NCI-H1694 treated with DMSO at 0.1 percent for 48 hours (cell line): ENCODE measurements at regions not wholly inside any gene's neighbourhood (a gene's known extent, or its start where the extent isn't known, plus 50 kb on each side); places are given as distances from the start of the nearest gene placed in this dataset.

Experiments
- DNase-seq: peaks from one replicate; lab custom pipeline; 2025; lab: John Stamatoyannopoulos, UW

DNA sequence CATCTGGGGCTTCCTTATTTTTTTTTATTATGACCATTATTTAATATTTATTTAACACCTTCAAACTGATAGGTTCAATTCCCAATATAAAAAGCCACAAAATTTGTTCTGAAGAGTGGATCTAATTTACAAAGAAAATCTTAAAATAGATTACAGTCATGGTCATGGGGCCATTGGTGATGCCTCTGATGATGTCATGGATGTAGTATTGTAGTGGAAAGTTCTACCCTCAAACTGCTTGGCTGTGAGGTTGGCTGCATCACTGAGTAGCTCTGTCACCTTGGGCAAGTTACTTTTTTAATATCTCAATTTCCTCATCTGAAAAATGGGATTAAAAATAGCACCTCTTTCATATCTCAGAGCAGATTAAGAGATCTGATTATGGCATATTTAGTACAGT is 128.5 kb downstream of the DKK1 start:
- DNase-seq, result no peak

DNA sequence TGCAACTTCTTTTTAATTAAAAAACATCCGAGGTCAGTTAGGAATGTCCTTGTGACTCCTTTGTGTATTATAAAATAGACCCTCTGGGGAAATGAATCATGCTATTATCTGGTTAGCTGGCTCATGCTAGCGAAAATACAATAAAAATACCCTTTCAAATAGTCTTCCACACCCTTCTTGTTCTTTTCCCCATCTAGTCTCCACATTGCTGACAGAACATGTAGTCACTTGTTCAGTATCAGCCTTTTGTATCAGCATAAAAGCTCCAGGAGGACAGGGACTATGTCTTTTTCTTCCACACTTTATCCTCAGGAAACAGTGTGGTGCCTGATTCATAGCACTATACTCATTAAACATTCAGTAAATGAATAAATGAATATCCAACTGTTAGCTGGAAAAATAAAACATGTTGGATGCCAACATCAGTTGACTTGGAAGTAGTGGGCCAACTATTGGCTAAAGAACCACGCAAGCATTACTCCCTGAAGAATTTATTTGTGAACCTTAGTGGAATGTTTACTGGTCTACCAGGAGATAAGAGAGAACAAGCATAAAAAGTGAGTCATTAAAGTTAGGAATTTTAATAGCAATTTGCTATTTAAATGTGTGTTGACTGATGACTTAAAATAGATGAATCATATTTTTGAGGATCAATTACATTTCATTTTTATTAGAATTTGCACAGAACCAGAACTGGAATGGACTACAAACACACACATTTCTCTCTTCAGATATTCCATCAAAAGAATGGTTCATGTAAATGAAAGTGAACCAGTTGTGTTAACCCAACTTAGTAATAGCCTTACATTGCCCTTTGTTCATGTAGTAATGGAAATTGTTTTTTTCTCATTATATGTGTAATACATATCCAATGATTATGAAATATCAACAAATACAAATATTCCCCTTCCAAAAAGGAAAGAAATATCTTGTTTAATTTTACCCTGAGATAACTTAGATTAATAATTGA is 129.6 kb downstream of the DKK1 start:
- DNase-seq, result no peak

DNA sequence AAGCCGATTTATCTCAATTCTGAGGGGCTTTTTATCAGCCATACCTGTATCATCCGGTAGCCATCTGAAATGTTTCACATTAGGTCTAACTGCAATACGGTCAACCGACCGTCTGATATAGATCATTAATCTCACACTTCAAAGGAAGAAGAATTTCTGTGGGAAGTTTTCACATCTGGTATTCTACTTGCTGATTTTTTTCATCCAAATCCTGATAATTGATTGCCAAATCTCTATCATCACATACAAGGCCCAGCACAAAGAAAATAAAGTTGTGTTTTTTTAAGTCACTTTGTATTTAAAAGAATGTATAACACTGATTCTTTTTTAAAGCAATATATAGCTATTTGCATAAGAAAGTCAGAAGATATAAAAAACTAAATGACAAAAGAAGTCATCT is 132.3 kb downstream of the DKK1 start:
- no peak for DNase-seq

DNA sequence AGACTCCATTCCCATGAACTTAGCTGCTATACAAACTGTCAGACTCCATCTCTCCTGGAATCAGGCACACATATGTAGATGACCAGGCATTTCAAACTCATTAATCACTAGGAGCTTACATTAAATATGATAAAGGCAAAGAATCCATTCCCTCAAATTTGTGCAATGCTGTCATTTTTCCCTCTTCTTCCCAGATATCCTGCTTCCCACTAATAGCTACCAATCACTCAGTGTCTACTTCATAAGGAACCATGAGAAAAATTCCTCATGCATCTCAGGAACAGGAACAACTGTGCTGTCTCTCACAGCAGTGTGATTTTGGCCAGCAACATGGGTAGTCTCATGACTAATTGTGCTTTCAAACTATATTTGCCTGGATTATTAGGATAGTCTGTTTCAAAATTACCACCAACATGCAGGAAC is 133.9 kb downstream of the DKK1 start:
- DNase-seq, result no peak

DNA sequence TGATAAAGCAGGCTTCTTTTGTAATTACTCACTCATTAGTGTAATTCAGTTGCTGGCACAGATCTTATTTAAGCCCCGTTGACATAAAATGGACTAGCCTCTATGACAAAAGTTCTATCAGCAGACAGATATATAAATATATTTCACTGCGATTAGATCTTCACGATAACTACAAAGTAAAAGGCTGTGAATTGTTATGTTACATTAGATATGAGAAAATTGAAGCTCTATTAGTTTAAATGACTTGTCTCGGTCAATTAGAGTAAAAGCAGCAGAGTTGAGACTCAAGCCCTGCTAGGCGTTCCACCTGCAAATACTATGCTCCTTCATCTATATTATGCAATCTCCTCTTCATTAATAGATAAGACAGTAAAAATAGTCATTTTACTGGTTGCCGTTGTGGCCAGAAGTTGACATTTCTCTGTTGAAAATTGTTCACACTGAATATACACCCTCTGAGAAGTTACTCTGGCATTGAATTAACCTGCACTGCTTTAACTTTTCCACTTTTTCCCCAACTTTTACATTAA is 136.7 kb downstream of the DKK1 start:
- DNase-seq, result no peak

DNA sequence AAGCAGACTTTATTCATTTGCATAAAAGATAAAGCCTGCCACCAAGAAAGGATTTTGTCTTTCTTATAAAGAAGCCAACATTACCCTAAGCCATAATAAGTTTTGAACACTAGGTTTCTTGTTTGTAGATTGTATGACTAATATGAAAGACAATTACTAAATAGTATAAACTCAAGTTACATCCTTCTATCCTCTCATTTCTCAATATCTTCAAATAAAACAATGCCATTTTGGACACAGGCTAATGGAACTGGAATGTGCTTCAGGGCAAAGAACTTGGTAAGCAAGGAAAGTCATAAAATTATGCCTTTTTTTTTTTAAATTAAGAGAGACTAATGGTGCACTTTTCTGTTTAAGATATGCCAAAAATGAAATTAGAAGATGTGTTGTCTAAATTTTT is 137.7 kb downstream of the DKK1 start:
- no peak for DNase-seq

DNA sequence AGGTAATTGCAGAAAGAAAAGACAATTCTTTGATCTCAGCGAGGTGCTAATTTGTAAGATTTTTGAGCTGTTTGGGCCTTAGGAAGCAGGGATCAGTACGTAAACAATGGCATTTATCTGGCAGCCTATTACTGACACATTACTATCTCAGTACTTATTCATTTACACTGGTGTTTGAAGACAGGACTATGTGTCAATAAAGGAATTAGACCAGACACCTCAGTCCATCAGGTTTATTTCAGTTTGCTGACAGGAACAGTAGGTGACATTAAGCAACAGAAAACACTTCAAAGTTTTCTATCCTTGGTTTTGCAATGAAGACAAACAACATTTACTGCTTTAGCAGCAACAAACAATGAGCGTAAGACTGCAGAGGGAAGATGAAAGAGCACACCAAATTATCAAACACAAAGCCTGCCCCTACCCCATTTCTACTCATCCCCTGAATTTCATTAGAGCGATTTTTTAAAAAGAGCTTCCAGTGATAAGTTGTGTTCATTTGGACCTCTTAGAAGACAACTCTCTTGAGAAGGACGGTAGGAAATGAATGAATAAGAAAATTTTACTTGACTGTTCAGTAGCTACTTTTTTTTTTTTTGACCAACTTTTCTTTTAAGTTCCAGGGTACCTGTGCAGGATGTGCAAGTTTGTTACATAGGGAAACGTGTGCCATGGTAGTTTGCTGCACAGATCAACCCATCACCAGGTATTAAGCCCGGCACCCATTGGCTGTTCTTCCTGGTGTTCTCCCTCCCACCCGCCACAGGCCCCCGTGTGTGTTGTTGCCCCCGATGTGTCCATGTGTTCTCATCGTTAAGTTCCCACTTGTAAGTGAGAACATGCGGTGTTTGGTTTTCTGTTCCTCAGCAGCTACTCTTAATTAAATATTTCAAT is 138.8 kb downstream of the DKK1 start:
- no peak for DNase-seq

DNA sequence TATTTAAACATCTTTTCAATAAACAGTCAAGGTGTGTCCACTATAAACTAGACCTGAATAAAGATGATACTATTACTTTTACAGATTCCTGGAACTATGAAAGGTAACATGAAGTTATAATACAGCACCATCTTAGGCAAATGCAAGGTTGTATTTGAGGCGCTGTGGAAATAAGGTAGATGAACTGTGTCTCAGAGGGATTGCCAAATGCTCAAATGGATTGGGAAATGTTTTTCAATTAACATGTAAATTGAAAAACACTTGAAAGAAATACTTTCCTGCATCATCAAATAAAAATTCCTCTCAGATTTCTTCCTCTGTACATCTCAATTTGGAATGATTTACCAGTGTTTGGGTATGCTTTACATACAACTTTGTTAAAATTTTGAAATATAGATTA is 139.4 kb downstream of the DKK1 start:
- DNase-seq, result no peak

DNA sequence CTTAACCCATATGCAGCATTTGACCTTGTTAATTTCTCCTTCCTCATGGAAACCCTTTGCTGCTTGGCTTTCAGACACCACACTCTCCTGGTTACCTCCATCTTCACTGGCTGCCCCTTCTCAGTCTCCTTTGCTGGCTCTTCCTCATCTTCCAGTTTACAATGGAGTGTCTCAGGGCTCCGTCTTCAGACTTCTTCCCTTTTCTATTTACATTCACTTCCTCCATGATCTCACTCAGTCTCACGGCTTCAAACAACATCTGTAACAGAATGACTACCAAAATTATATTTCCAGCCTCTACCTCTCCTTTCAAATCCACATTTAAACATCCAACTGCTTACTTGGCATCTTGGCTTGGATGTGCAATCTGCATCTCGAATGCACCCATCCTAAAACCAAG is 140.4 kb downstream of the DKK1 start:
- DNase-seq, result no peak

DNA sequence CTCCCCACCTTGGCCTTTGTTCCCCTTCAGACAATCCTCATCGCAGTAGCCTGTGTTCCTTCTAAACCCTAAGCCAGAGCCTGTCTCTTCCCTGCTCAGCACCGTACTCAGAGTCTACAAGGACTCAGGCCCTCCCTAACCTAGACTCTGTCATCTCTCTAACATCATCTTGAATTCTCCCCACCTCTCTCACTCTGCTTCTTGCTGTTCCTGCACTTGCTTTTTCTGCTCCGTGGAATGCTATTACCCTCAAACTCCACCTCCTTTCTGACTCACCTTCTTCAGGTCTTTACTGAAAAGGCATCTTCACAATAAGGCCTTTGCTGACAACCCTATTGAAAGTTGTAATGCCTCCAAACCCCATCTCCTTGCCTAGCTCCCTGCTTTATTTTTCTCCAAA is 141.0 kb downstream of the DKK1 start:
- DNase-seq, result no peak

DNA sequence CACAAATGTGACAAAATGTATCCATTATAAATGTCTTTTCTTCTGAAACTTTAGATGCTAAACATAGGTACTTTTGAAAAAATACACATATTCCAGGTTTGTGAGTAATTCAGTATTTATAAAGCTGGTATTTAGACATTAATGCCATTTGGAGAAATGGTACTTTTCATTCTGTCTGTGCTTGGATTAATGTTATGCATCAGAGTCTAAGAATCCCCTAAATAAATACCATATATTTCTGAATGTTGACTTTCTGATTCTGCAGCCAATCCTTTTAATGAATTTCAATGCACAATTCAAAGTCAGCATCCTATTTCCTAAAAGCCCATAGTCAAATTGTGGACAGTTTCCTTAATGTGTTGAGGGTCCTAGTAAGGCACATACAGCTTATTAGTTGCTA is 145.0 kb downstream of the DKK1 start:
- no peak for DNase-seq

DNA sequence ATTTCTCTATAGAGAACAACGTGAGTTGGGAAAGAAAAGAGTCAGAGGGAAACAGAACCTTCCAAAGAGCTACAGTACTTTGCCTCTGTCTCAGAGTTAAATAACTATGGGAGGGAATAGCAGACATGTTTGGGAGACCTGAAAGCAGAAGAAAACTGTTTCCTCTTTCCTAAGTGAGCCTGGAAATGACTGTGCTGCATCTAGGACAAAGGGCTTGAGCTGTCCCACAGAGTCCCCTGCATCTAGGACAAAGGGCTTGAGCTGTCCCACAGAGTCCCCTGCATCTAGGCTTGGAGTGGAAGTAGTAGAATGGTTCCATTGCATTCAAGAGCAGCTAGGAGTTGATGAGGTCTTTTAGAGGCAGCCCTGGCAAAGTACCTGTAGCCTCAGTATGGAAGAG is 149.7 kb downstream of the DKK1 start:
- no peak for DNase-seq

DNA sequence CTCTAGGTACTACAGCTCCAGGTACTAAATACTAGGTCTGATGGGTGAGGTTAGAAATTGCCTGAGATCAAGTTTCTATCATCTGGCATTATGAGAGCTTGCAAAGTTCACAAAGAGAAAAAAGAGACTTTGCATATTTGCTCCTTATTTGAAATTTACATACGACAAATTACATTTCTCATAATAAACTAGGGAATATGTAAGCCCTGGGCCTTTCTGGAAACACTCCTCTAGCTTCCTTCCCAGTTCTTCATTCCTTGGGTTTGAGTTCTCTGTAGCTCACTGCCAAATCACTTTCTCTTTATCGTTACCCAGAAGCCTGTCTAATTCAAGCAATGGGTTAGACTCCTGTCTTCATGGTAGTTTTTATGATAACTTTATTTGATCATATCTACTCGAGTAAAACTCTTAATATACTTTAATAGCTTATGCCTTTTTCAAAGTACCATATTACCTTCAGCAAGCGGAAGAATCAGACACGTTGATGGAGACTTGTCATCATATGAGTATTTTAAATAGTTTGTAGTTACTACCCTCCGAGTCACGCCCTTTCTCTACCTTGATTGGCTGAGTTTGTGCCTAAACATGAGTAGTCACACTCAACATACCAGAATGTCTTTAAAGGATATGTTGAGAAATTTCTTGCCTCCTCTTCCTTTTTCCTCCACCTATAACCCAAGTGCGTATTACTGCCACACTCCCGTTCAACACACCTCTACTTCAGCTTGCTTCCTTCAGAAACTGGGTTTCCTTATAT is 150.5 kb downstream of the DKK1 start:
- DNase-seq, result no peak

DNA sequence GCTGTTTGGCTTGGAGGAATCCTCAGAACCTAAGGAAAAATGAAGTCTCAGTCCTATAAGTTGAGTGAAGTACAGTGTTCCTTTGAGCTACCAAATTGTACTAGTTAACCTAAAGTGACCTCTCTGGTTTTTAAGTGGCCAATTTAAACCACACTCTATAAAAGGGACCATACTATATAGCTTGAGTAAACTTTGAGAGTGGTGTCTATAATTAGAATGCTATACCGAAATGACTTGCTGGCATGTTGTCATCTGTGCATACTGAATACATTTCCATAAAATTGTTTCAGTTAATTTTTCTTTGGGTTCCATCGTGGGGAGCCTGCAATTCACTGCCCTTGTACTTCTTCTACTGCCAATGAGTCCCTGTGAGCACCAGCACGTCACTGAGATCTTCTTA is 151.1 kb downstream of the DKK1 start:
- no peak for DNase-seq

DNA sequence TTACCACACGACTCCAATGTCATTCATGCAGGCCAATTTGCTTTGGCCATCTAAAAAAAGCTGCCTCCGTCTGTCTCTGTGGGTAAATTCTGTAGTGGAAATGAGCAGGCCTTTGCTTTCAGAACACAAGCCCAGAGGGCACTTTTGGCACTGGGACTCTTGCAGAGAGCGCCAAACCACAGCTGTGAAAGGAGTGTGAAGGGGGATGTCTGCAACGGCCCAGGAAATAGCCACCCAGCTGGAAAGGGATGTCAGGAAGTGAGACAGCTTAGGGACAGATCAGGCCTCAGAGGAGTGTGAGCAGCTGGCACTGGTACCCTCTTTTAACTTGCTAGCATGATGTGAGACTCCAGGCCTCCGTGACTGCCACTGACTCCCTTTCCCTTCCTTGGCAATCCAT is 152.4 kb downstream of the DKK1 start:
- no peak for DNase-seq

DNA sequence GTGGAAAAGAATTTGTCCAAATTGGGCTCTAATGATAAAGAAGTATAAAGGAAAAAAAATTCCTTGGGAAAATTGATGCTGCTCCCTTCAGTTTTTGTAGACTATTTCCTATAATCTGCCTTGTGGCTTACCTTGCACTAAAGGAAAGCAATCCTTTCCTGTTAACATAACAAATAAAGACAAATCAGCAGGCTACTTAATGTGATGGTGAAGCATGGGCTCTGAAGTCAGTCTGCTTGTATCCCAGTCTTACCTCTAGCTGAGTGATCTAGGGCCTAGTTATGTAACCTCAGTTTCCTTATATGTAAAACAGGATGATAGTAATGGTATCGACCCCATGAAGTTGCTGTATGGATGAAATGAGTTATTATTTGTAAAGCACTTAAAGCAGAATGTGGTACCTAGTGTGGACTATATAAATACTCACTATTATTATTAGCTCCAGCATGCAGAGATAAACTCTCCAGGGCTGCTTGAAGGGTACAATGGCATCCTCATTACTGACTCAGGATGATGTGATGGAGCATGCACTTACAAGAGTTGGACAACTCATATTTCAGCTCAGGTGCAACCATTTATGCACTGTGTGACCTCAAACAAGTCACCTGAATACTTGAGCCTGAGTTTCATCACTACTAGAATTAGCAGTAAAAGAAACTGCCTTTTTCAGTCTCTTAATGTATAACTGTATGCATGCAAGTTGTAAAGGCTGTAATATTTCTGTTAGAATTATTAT is 156.1 kb downstream of the DKK1 start:
- no peak for DNase-seq

DNA sequence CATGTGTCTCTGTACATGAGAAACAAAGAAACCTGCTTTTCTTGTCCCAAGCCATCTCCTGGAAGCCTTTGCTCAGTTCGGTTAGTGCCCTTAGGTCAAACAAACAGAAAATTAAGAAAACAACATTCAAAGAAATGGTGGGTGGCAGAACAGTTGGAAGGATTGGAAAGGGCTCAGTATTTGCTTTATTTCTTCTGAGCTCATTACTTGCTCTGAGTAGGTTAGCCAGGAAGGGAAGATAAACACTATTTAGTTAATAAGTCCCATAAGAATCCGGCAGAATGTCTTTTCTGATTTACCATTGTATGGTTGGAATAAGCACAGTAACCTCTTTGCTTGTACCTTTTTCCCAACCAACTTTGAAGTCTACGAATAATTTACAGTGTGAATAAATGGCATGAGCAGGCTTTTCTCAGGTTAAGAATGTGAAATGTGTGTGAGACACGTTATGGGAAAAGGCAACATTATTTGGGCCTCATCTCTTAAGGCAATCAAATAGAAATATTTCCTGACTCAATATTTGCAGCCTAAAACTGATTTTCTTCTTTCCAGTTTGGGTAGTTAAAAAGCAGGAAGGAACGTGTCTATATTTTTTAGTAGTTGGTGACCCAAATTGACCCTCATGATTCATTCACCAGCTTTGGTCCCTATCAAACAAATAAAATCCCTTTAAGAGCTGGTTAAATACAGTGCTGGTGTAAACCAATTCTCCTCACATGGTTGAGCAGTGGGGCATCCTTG is 158.5 kb downstream of the DKK1 start:
- DNase-seq, result no peak

DNA sequence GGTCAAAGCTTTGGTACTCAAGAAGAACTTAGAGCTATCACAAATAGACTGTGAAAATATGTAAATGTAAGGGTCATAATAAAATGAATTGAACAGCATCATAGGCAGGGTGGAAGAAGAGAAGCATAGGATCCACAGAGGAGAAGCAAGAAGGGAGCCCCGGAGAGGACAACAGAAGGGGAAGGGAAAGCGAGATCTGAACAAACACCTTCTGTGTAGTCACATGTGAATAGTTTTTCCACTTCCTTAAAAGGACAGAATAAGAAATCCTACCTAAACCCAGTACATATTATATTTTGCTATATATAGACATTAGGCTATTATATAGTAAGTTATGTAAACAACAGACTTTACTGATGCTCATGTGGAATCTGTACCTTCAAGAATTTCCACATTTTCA is 160.2 kb downstream of the DKK1 start:
- DNase-seq, result no peak

DNA sequence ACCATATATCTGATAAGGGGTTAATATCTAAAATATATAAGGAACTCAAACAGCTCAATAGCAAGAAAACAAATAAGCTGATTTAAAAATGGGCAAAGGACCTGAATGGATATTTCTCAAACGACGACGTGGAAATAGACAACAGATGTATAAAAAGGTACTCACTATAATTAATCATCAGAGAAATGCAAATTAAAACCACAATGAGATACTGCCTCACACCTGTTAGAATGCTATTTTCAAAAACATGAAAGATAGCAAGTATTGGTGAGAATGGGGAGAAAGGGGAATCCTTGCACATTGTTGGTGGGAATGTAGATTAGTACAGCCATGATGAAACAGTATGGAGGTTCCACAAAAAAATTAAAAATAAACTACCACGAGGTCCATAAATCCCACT is 163.2 kb downstream of the DKK1 start:
- DNase-seq, result no peak

DNA sequence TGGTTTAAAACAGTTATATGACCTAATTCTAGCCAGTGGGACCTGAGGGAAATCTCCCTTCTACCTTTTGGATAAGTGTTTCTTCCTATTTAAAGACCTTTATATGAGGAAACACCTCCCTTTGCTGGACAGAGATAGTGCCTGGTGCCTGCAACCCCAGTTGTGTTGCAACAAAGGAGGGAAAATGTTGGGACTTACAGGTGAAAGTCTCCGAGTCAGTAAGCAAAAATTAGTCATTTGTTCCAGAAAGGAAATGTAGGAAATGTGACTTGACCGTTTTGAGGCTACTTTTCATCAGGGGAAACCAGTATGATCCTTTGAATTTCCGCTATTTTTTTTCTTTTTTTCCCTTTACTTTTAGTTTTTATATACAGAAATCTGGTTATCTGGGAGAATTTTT is 165.5 kb downstream of the DKK1 start:
- DNase-seq, result no peak
